SK-N-SH (cell line): ENCODE measurements at regions not wholly inside any gene's neighbourhood (a gene's known extent, or its start where the extent isn't known, plus 50 kb on each side); places are given as distances from the start of the nearest gene placed in this dataset.

Source experiments
- CTCF ChIA-PET: fragments of 300-600, 350-600 bp; formaldehyde crosslinking; extraction: SDS; loops from one replicate; lab custom pipeline; 2021; lab: Yijun Ruan, JAX
- POLR2A ChIA-PET: fragments of 350-600 bp; sonication (Branson Sonifier 250); formaldehyde crosslinking; extraction: SDS; loops from one replicate; lab custom pipeline; 2020; ENCODE audit warnings: antibody characterized with exemption, inconsistent platforms; lab: Yijun Ruan, JAX
- DNase-seq: peaks from one replicate; pipeline ENCODE4 v3.0.0; 2012
- H2AFZ ChIP-seq: fragments of 200-600 bp; sonication (generic); 2 replicates; pipeline ENCODE4 v1.8.1; 2016; ENCODE audit warnings: antibody characterized with exemption, mild to moderate bottlenecking, low read depth
- H3F3A ChIP-seq: fragments of 200-600 bp; sonication (generic); replicated peaks from 2 replicates; pipeline ENCODE3; 2016; ENCODE audit warnings: antibody characterized with exemption, mild to moderate bottlenecking; ENCODE audit not compliant: insufficient read depth
- H3K27ac ChIP-seq, 2 experiments: fragments of 200-500 bp in 1 of 2; fragments of 200-600 bp in 1 of 2; sonication (Bioruptor generic) in 1 of 2; sonication (generic), shearing (Covaris generic) in 1 of 2; 2 replicates each; pipeline versions ENCODE4 v1.5.1 to v1.6.1; 2014 to 2016; ENCODE audit warnings: low read depth in 2 of 2, inconsistent platforms in 1 of 2, low read length in 1 of 2, mild to moderate bottlenecking in 1 of 2, mixed read lengths in 1 of 2
- H3K27me3 ChIP-seq: fragments of 200-600 bp; sonication (generic), shearing (Covaris generic); 2 replicates; pipeline ENCODE4 v1.6.1; 2016; ENCODE audit warnings: mixed run types; ENCODE audit not compliant: insufficient read depth
- H3K36me3 ChIP-seq, 2 experiments: fragments of 200-500 bp in 1 of 2; fragments of 200-600 bp in 1 of 2; sonication (Bioruptor generic) in 1 of 2; sonication (generic) in 1 of 2; replicated peaks in 1 of 2; 2 replicates each; pipeline versions ENCODE3 to v1.5.1; 2014 to 2016; ENCODE audit warnings: low read length in 1 of 2, mild to moderate bottlenecking in 1 of 2; ENCODE audit not compliant: insufficient read depth in 2 of 2, control insufficient read depth in 1 of 2
- H3K4me1 ChIP-seq, 2 experiments: fragments of 200-500 bp in 1 of 2; fragments of 200-600 bp in 1 of 2; sonication (Bioruptor generic) in 1 of 2; sonication (generic), shearing (Covaris generic) in 1 of 2; 2 replicates each; pipeline versions ENCODE4 v1.5.1 to v1.6.1; 2014 to 2016; ENCODE audit warnings: low read depth in 1 of 2, low read length in 1 of 2, mixed run types in 1 of 2; ENCODE audit not compliant: insufficient read depth in 2 of 2, control insufficient read depth in 1 of 2
- H3K4me2 ChIP-seq: fragments of 200-600 bp; sonication (generic), shearing (Covaris generic); 2 replicates; pipeline ENCODE4 v1.6.1; 2017; ENCODE audit warnings: mixed run types
- H3K4me3 ChIP-seq, 2 experiments: fragments of 200-500 bp in 1 of 2; fragments of 200-600 bp in 1 of 2; sonication (Bioruptor generic) in 1 of 2; sonication (generic), shearing (Covaris generic) in 1 of 2; 2 replicates each; pipeline versions ENCODE4 v1.5.1 to v1.8.1; 2014 to 2016; ENCODE audit warnings: low read depth in 2 of 2, inconsistent platforms in 1 of 2, low read length in 1 of 2, mild to moderate bottlenecking in 1 of 2, mixed read lengths in 1 of 2, moderate library complexity in 1 of 2
- H3K79me2 ChIP-seq: fragments of 200-600 bp; sonication (generic); 2 replicates; pipeline ENCODE4 v1.8.1; 2017; ENCODE audit warnings: mild to moderate bottlenecking; ENCODE audit not compliant: insufficient read depth
- H3K9ac ChIP-seq: fragments of 200-600 bp; sonication (generic); 2 replicates; pipeline ENCODE4 v1.6.1; 2017; ENCODE audit warnings: mixed run types
- H3K9me2 ChIP-seq: fragments of 200-600 bp; sonication (generic); 2 replicates; pipeline ENCODE4 v1.6.1; 2017; ENCODE audit warnings: mixed run types
- H3K9me3 ChIP-seq: fragments of 200-600 bp; sonication (generic); 2 replicates; pipeline ENCODE4 v1.6.1; 2017; ENCODE audit warnings: mixed run types, mild to moderate bottlenecking, moderate library complexity
- H4K20me1 ChIP-seq: fragments of 200-600 bp; sonication (generic); 2 replicates; pipeline ENCODE4 v1.6.1; 2017; ENCODE audit warnings: mild to moderate bottlenecking, mixed run types; ENCODE audit not compliant: insufficient read depth
- CHD2 ChIP-seq: fragments of 150-350 bp; IDR thresholded peaks from 2 replicates; pipeline ENCODE4 v1.6.1; 2018; ENCODE audit warnings: low read length; ENCODE audit not compliant: partially characterized antibody
- EP300 ChIP-seq, 2 experiments: IDR thresholded peaks; 2 replicates each; pipeline versions ENCODE4 v1.4.0 to v1.6.1; 2012; ENCODE audit warnings: borderline replicate concordance in 1 of 2, low read depth in 1 of 2, low read length in 1 of 2
- FOXJ3 ChIP-seq: sonication (generic); formaldehyde crosslinking; IDR thresholded peaks from 2 replicates; pipeline ENCODE4 v1.5.1; 2020; ENCODE audit warnings: mild to moderate bottlenecking, missing genetic modification reagents
- RCOR1 ChIP-seq: fragments of 150-350 bp; IDR thresholded peaks from 2 replicates; pipeline ENCODE4 v1.6.1; 2017; ENCODE audit warnings: antibody characterized with exemption, low read length
- RFX5 ChIP-seq: IDR thresholded peaks from 2 replicates; pipeline ENCODE4 v1.6.1; 2012; ENCODE audit warnings: mild to moderate bottlenecking, improper control_type of control experiment, low read length
- SMC3 ChIP-seq: IDR thresholded peaks from 2 replicates; pipeline ENCODE4 v1.6.1; 2012; ENCODE audit warnings: low read depth, low read length, improper control_type of control experiment
- TCF12 ChIP-seq: IDR thresholded peaks from 2 replicates; pipeline ENCODE4 v1.4.0; 2012
- TEAD4 ChIP-seq: IDR thresholded peaks from 2 replicates; pipeline ENCODE4 v1.4.0; 2012; ENCODE audit warnings: mild to moderate bottlenecking, borderline replicate concordance; ENCODE audit not compliant: insufficient read depth
- WGBS: methylation state at CpG from one replicate; pipeline ENCODE4 v1.1.6; 2017; ENCODE audit warnings: low lambda C conversion rate; 5-methylcytosine and 5-hydroxymethylcytosine counted together
- TF ChIP-seq, protein P1 (sequence below): IDR thresholded peaks from 2 replicates; pipeline ENCODE4 v1.4.0; 2012; ENCODE audit warnings: low read depth
- TF ChIP-seq, protein P2 (sequence below): fragments of 150-350 bp; IDR thresholded peaks from 2 replicates; pipeline ENCODE4 v1.6.1; 2016; ENCODE audit warnings: mild to moderate bottlenecking, low read depth, low read length

DNA sequence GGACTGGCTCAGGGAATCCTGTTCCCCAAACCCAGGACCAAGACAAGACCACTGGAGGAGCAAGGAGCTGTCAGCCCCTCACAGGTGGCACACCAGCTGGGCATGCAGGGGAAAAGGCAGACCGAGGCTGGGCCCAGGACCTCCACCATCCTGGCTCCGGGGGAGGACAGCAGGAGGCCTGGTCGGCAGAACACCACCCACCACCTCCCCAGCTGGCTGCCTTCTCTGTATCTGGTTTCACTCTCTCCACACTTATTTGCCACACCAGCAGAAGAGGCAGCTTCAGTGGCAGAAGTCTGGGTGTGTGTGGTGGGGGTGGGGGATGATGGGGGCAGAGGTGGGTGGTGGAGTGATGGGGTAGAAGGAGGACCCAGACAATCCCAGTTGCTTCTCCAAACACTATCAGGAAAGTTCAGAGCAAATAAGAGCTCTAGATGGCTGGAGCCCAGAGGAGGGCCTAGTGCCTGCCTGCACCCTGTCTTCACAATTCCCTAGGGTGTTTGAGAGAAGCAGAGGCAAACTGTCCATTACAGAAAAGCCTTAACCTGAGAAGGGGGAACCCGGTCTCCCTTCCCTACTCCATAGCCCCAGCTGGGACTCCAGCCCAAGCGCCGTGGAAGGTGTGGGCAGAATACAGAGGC is 51.9 kb upstream of the CDON start:
- Histone ChIP-seq H3K9ac (no peak overlapping the region), H3F3A (no peaks in the 10 kb centered on the region), H3K79me2 (no peaks in the 10 kb centered on the region), H3K4me3 (no peak overlapping the region), H2AFZ (peak overlapping the region; percentile 84; the same call in 1 of the 2 replicates), H3K4me2 (0 out of 2 replicates have a peak overlapping the region, but pooled peaks have one; percentile 18), H3K36me3 (no peaks in the 10 kb centered on the region), H3K27ac (peak overlapping the region; percentile 66 to 100), H3K27me3 (no peaks in the 10 kb centered on the region), H4K20me1 (no peaks in the 10 kb centered on the region), H3K9me3 (no peaks in the 10 kb centered on the region), H3K4me1 (peaks cover 42 to 82% of the 10 kb centered on the region in 2 experiments), H3K9me2 (no peaks in the 10 kb centered on the region)
- CTCF ChIA-PET = interaction anchor here (0.6 to 8.0 kb wide), 23 partner anchors 9 to 683 kb away, joined by 3 to 95 read pairs (median 4); partner anchors contain the start of gene CDON
- peak; percentile 47 for DNase-seq
- POLR2A ChIA-PET = interaction anchor here (0.8 to 6.1 kb wide), 17 partner anchors 10 to 163 kb away, joined by 3 to 69 read pairs (median 5); partner anchors contain the start of gene CDON
- 100% methylated on average over 1 of the region's 6 CpGs for WGBS
- peak; percentile 6 for TF ChIP-seq CHD2
- no peak for TF ChIP-seq TEAD4
- TF ChIP-seq, protein P1, sequence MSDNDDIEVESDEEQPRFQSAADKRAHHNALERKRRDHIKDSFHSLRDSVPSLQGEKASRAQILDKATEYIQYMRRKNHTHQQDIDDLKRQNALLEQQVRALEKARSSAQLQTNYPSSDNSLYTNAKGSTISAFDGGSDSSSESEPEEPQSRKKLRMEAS = no peak
- peak; percentile 13; the same call in 1 of the 2 replicates for TF ChIP-seq SMC3
- peak in 1 of 2 experiments; percentile 66; a peak in 2 of 4 replicates for TF ChIP-seq EP300 (IDR thresholded peaks at IDR 0.05; ENCODE audit: borderline replicate concordance in 1 of 2, low read depth in 1 of 2, low read length in 1 of 2)
- TF ChIP-seq TCF12 = peak; percentile 46
- TF ChIP-seq, protein P2, sequence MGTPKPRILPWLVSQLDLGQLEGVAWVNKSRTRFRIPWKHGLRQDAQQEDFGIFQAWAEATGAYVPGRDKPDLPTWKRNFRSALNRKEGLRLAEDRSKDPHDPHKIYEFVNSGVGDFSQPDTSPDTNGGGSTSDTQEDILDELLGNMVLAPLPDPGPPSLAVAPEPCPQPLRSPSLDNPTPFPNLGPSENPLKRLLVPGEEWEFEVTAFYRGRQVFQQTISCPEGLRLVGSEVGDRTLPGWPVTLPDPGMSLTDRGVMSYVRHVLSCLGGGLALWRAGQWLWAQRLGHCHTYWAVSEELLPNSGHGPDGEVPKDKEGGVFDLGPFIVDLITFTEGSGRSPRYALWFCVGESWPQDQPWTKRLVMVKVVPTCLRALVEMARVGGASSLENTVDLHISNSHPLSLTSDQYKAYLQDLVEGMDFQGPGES = no peak
- TF ChIP-seq RFX5 = no peak
- TF ChIP-seq RCOR1 = peak; percentile 48; the same call in 1 of the 2 replicates

DNA sequence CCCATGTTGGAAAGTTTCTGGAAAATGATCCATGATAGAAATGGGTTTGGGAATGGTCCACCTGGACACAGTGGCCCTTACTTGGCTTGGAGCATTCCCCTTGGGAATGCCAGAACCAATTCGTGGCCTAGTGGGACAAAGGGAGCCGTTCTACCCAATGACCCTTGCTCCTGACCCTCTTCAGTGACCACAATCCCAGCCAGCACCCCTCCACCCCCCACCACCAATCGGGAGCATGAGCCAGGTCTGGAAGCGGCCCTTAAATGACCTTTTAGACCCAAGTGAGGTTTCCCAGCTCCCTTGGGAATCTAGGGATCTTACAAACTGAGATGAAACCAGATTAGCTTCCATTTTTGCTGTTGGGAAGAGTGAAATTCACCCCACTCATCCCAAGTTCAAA is 51.3 kb upstream of the CDON start:
- Histone ChIP-seq H3K4me3 (no peak overlapping the region), H3K9ac (no peak overlapping the region), H3K9me2 (no peaks in the 10 kb centered on the region), H3K27ac (peak overlapping the region; percentile 66 to 100)
- no peak for DNase-seq
- no peak for TF ChIP-seq TCF12
- TF ChIP-seq FOXJ3 (CRISPR knock-in tag) = peak; percentile 11
- TF ChIP-seq, all 33 proteins: peak for 1
- POLR2A ChIA-PET = interaction anchor here (0.7 to 6.1 kb wide), 15 partner anchors 10 to 188 kb away, joined by 3 to 69 read pairs (median 4); partner anchors contain the start of genes CDON, FAM118B and RPUSD4
- Histone ChIP-seq H4K20me1 (no peaks in the 10 kb centered on the region), H3F3A (no peaks in the 10 kb centered on the region), H3K79me2 (no peaks in the 10 kb centered on the region), H3K9me3 (no peaks in the 10 kb centered on the region), H3K4me1 (peaks cover 44 to 80% of the 10 kb centered on the region in 2 experiments), H3K36me3 (no peaks in the 10 kb centered on the region), H3K4me2 (peak overlapping the region; percentile 18; the same call in 1 of the 2 replicates), H2AFZ (0 out of 2 replicates have a peak overlapping the region, but pooled peaks have one; percentile 84), H3K27me3 (no peaks in the 10 kb centered on the region)
- 41% methylated on average over 4 of the region's 4 CpGs for WGBS
- CTCF ChIA-PET = interaction anchor here (0.6 to 8.0 kb wide), 14 partner anchors 10 to 682 kb away, joined by 3 to 95 read pairs (median 6); partner anchors contain the start of gene CDON
